GM18508 (cell line): ENCODE measurements at regions not wholly inside any gene's neighbourhood (a gene's known extent, or its start where the extent isn't known, plus 50 kb on each side); places are given as distances from the start of the nearest gene placed in this dataset.

Experiments used
- ATAC-seq: cut with Tn5 transposase; IDR thresholded peaks from one replicate; pipeline ENCODE4 v1.9.1; 2021; ENCODE audit warnings: moderate number of reproducible peaks; ENCODE audit not compliant: insufficient read depth, unreplicated experiment

DNA sequence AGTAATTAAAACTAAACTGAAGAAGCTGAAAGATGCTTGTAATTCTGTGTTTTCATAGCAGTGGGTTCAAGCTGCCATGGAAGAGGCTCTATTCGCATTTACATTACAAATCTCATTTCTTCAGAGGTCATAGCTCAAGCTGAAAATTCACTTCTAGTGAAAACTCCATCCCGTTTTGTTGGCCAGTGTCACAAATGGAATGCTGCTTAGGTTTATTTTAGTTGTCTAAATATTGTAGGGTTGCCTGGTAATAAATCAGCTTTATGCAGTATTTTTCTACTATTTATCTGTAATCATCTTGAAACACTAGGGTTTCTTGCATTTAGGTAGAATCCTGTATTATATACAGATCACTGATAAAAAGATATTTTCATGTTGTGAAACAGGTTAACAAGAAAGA is 240.6 kb downstream of the PTBP2 start:
- no peak for ATAC-seq

DNA sequence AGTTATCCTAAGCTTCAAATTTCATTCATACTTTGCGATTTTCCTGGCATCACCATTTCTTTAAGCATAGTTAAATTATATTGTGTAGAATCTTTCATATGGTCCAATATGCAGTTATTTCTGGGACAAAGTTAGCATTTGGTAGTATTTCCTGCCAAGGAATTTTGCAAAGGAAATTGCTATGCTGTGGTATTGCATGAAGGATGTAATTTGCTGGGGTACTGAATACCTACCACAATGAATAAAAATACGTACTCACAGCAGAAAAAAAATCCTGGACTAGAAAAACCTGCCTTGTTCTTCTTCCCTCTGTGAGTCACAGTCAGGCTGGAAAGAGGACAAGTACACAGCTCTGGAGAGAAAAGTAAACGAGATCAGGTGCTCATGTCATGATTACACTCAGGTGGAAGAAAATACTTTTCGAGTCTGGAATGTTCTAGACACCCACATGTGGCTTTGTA is 241.2 kb downstream of the PTBP2 start:
- no peak for ATAC-seq

DNA sequence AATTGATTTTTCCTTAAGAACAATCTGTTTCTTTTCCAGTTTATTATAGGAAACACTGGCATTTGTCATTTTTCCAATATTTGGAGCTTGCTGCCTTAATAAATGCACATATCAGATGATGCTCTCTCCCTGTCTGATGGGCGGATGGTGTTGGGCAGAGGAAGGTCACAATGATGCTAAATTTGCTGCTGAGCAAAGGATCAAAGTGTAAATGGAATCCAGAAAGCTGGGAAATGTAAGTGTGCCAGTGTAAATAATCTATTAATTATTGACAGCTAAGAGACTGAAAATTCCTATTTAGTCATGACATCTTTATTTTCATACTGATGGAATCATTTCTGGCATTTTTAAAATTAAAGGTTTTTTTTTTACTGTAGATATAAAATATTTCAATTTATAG is 243.2 kb downstream of the PTBP2 start:
- no peak for ATAC-seq

DNA sequence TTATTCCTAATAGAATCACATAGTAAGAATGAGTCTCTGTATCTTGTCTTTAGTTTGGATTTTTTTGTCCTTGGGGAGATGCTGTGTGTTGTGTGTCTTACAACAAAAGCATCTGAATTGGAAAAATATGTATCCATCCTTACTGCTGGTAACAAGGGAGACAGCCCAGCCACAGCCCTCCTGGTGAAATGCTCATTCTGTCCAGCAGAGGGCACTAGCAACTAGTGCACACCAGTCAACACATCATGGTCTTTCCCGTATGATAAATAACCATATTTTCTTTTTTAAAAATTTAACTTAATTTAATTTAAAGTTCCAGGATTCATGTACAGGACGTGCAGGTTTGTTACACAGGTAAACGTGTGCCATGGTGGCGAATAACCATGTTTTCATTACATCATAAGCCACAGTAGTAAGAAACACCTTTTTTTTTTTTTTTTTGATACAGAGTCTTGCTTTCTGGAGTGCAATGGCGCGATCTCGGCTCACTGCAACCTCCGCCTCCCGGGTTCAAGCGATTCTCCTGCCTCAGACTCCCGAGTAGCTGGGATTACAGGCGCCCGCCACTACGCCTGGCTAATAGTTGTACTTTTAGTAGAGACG is 245.1 kb downstream of the PTBP2 start:
- peak; percentile 78 for ATAC-seq

DNA sequence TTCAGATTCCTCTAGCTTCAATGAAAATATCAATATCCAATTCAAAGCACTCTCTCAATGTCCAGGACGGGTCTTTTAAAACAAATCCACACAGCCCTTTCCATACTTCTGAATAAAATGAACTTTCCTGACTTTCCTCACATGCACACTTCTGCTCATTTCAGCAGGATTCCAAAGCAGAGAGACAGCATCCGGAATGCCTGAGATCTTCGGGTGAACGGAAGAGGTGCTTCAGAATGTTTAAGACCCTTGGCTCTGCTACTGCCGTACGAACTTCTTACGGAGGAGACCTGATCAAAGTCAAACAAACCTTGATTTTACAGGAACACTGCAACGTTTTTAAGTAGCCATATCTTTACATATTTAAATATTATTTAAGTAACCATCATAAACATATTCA is 245.7 kb downstream of the PTBP2 start:
- ATAC-seq = no peak

DNA sequence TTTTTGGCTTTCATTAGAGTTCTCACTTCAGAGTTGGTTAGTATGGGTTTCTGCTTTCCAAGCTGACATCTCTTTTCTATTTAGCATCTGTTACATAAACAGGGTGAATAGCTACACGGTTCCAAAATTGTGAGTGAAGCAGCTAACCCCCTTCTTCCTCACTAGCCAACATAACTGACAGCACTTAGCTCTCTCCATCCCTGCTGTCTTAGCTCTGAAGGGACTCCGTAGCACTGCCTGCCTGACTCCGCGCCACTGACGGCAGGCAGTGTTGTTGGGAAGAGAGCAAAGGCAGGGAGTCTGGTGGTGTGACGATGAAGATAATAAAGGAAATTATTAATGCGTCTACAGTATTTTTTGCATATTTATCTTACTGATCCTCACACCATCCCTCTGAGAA is 247.0 kb downstream of the PTBP2 start:
- no peak for ATAC-seq

DNA sequence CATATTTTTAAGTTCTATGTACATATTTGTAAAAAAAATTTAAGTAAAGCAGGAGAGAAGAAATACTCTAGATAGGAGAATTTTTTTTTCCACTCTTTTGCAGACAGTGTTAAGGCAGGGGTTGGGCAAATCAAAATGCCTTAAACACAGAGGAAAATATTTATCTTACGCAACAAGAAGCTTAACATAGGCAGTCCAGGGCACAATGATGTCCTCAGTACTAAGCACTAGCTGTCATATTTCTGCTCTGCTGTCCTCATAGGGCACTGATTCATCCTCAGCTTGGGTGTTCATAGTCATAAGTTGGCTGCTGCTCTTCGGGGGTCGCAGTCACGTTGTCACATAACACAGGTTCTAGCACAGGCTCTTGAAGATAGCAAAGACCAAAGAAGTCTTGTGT is 247.4 kb downstream of the PTBP2 start:
- no peak for ATAC-seq

DNA sequence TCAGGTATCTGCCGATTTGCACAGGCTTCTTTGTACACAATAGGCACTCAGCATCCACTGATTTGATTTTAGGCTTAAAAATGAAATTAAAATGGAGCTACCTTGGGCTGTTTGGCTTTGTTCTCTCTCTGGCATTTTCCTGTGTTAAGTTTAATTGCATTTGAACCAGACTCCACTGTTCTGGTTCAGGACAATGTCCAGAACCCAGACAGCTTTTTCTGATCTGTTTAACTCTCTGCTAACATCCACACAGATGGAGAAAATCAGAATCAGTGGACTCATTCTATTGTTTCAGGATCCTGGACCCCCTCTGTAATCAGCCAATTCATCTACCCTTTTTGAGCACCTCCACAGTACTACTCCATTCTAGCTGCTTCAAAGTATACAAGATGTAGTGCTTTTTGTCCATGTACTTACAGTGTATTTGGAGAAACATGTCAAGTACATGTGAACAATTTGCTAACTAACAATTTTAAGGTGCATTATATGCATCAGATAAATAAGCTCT is 248.1 kb downstream of the PTBP2 start:
- no peak for ATAC-seq

DNA sequence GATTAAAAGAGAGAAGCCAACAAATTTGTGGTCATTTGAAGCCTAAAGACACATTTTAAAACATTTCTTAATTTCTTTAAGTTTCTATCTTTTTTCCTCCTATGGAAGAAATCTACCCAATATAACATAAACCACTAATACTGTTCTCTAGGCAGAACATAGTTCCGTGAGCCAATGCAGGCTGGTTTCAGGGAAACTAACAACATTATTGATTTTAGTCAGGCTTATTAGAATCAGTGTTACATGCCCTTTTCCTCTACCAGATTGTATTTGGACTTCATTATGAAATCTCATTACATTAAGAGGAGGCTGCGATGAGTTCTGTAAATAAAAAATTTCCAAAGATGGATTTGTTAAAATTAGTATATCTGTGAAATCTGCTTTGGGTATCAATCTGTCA is 249.9 kb downstream of the PTBP2 start:
- no peak for ATAC-seq

DNA sequence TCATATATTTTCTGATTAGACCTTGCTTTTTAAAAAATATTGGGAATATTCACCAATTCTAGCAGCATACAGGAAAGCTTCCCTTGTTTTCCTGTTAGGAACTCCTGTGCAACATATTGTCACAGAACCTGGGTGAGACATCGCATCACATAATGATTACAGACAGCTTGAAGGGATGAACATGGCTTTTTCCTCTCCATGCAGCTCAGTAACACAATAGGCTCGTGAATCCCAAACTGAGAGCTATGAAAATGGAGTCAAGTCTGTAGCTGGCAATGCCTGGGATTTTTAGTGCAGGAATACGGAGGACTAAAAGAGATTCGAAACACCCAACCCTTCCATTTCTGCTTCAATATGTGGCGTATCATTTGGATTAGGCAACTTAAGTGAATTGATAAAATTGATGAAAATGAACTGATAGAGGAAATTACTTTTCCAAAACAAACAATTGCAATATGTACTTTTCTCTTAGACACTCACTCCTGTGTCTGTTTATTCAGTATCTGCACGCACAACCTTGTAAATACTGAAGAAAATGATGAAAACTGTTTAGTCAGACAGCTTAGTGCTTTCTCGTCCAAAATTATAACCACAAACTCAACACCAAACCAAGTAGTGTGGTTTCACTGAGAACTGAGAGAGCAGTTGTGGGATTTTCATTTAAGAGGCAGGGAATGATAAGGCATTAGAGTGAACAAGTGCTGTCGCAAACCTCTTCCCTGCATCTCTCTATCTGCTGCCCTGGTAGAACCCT is 250.4 kb downstream of the PTBP2 start:
- ATAC-seq = no peak

DNA sequence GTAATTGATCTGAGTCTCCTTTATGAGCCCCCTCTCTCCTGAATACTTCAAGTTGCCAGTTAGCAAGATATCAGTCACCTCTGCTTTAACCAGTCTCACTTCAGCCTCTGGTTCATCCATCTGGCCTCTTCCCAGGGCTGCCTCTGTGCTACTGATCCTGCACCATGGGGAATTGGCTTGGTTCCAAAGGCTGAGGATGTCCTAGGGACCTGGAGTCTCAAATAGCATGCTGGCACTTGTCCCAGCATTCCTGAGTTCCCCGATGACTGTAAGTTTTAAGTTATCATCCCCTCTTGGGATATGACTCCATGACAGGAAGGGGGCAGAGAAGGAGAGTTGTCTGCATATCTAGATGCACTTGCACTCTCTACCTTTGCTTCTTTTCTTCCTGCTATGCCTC is 252.0 kb downstream of the PTBP2 start:
- no peak for ATAC-seq

DNA sequence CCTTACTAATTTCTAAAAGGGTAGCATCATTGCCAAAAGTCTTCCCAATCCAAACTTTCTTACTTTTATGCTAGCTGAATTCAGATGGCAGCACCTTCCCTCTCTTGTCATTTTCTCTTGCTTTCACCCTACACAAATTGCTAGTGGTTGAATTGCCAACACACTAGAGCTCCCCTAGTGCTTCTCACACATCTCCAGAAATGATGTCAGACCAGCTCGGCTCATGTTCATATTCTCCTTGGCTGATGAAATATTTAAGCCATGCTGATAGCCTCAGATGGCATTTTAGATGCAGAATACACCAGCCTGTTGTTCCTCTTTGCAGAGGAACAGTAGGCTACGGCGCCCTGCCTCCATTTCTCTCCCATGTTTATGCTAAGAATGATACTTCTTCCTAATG is 256.9 kb downstream of the PTBP2 start:
- no peak for ATAC-seq

DNA sequence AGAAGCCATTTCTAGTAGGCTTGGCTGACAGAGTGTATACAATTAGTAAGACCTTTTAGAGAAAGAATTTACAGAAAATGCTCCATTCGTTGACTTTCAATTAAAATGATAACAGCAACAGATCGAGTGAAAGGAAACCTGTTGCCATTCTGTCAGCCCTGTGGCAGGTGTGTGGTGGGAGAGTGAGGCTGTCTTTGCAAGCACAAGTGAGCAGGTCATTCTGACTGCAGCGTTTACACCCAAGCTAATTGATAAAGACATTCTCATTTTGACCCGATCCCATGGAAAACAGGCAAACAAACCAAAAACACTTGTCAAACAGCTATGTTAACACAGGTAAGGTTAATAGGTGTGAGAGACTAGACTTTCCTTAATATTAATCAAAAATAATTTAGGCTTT is 257.3 kb downstream of the PTBP2 start:
- no peak for ATAC-seq

DNA sequence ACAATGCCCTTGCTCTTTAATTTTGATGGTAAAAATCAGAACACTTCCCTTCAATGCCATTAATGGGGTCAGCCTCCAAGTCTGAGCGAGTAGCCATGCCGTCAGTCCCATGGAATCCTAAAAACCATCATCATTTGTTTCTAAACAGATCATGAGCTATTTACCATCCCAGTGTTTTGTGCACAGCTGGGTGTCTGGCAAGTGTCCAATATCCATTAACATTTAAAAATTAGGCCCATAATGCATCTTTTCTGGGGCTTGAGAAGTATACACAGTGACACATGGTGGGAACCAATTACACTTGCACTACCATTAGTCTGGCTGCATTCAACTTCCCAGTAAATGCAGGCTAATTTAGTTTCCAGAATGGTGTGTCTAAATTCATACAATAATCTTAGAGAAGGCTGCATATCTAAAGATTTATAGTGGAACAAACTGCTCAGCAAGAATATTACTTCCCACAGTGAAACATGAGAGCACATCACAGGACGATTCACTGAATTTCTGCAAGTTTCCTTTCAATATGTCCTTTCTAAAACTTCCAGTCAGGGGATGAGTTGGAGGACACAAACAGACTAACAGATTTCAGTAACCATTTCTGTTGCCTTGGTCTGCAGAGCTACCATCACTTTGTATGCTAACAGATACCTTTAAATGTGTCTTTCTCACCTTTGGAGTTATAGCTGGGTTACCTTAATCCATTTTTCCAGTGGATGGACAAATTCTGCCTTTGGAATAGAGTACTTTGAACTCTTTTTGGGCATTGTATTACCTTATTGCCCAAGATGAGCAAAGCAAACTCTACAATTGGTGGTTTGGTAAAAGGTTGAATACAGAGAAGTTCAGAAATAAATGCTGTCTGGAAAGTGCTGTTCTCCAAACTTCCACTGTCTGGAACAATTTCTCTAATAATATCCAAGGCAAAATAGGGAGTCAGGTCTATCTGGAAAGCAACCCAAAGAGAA is 258.0 kb downstream of the PTBP2 start:
- no peak for ATAC-seq

DNA sequence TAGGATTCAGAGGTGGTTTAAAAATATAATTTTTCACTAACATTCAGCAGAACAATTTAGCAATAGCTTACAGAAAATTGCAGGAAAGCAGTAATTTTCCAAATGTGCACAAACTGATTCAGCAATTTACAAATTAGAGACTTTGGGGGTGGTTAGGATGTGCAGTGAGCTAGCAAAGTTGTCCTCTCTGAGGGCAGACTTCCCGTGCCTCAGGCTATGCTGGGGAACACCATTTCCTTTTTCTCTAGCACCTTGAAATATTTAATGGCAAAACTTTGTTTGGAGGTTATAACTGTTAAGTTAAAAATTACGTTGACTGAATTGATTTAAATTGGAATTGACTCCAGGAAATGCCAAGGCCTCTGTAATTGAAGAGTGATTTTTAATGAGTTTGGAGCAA is 258.9 kb downstream of the PTBP2 start:
- no peak for ATAC-seq

DNA sequence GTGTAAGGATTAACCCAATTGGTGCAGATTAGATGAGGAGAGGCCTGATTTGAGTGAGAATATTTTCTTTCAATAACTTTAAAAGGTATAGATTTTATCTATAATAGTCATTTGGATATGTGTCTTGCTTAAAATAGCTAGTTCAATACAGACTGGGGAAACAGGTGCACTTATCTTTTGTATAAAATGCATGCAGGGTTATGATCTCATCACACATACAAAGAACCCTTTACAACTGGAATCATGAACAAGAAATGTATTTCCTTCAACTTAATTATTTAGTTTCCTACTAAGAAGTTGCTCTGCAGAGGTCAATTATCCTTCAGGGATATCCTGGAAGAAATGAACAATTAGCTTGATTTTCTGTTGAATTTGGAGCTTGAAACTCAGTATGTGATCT is 259.6 kb downstream of the PTBP2 start:
- no peak for ATAC-seq

DNA sequence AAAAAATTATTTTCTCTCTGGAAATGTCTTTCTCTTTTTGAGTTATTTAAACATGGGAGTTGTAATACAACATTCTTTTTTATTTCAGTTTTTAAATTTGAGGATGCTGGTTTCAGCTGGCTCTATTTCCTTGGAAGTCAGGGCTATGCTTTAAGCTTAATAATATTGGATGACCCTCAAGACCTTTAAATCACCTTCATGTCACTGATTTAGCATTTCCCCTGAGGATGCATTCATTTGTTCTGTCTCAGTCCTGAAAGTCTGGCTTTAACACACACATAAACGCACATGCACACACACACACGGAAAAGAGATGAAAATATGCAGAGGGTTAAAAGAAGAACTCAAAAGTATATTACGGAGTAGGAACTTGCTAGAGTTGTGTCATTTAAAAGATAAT is 260.5 kb downstream of the PTBP2 start:
- ATAC-seq = no peak

DNA sequence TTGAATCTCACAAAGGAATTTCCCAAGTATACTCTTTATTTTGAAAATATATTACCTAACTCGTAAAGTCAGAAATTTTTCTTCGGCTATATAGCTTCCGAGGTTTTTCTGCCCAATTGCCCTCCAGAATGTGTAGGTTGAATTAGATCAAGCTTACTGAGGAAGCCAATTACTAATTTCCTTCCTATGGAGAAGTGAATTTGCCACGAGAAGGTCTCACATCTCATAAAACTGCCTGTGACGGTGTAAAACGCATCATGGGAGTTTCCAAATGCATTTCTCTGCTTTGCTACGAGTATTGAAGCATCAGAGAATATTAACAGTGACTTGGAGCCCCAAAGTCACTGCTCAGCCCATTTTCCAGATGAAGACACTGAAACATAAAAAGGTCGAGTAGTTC is 262.3 kb downstream of the PTBP2 start:
- no peak for ATAC-seq

DNA sequence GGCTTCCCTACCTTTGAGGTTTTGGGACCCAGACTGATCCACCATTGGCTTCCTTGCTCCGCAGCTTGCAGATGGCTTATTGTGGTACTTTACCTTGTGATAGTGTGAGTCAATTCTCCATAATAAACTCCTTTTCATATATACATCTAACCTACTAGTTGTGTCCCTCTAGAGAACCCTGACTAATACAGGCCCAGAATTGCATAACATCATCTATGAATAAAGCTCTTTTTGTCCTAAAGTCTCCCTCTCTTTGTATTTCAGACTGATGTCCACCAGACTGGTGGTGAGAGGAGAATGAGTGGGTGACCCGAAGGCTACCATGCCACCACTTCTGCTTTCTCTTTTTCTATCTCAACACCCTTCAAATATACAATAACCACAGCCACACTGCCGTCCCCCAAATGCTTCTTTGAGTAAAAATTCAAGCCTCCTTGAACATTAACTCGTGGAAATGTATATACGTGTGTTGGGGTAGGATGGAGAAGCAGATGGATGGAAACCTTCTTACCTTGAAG is 265.7 kb downstream of the PTBP2 start:
- no peak for ATAC-seq

DNA sequence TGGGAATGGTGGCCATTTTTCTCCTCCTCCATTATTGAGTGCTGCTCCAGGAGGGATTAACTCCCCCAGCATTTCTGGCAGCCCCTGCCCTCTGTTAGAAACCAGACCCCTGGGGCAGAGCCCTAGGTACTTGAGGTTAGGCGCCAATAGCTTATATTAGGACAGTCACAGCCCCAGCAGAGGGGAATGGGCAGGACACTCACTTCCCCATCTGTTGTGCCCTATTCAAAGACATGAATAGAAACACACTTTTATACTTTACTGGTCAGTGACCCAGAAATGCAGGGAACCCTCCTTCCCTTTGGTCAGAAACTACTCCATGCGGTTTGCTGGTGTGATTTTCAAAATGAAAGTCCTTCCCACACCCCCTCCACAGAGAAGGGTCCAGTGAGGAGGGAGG is 267.7 kb downstream of the PTBP2 start:
- no peak for ATAC-seq

DNA sequence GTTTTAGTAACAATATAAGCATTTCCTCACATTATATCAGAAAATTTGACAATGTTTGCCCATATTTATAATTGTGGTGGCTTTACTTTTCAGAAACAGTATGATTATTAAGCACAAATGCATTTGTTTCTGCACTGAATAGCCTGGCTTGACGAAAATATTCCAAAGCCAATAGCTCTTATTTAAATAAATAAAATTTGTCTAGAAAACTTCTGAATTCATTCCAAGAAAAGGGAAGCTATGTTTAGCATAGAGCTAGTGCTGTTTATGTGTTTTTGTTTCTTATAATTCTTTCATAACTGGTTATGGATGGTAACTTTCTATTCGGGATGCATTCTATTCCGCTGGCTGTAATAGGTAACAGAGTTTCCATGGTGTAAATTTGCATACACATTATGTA is 268.6 kb downstream of the PTBP2 start:
- no peak for ATAC-seq
